GM21576 (cell line): ENCODE measurements at regions not wholly inside any gene's neighbourhood (a gene's known extent, or its start where the extent isn't known, plus 50 kb on each side); places are given as distances from the start of the nearest gene placed in this dataset.

Source experiments
- ATAC-seq: cut with Tn5 transposase; IDR thresholded peaks from one replicate; pipeline ENCODE4 v1.9.1; 2021; ENCODE audit warnings: mild to moderate bottlenecking, moderate library complexity; ENCODE audit not compliant: unreplicated experiment

- ATAC-seq = no peak
These were observed 853.8 kb upstream of the INTU start for GRCh38 chr4:126779001-126779400.

GRCh38 chr4:126779436-126780166, 853.2 kb upstream of the INTU start:
- ATAC-seq = no peak

GRCh38 chr4:126783191-126783590, 849.6 kb upstream of the INTU start:
- no peak for ATAC-seq

GRCh38 chr4:126784966-126785580, 847.7 kb upstream of the INTU start:
- ATAC-seq = no peak

GRCh38 chr4:126790633-126791032, 842.1 kb upstream of the INTU start:
- ATAC-seq = no peak

- ATAC-seq = no peak
These were observed 838.4 kb upstream of the INTU start for GRCh38 chr4:126794363-126794762.

- ATAC-seq = no peak
These were observed 834.5 kb upstream of the INTU start for GRCh38 chr4:126798214-126798613.

GRCh38 chr4:126799416-126799815, 833.3 kb upstream of the INTU start:
- no peak for ATAC-seq

- ATAC-seq = no peak
These were observed 832.7 kb upstream of the INTU start for GRCh38 chr4:126799971-126800574.

- ATAC-seq = no peak
These were observed 832.1 kb upstream of the INTU start for GRCh38 chr4:126800575-126801141.

GRCh38 chr4:126807132-126807531, 825.6 kb upstream of the INTU start:
- ATAC-seq = no peak

- no peak for ATAC-seq
These were observed 820.7 kb upstream of the INTU start for GRCh38 chr4:126812076-126812475.

- no peak for ATAC-seq
These were observed 812.1 kb upstream of the INTU start for GRCh38 chr4:126820631-126821030.

- ATAC-seq = no peak
These were observed 811.6 kb upstream of the INTU start for GRCh38 chr4:126821152-126821551.

GRCh38 chr4:126825083-126825482, 807.7 kb upstream of the INTU start:
- no peak for ATAC-seq

GRCh38 chr4:126827669-126828068, 805.1 kb upstream of the INTU start:
- no peak for ATAC-seq

- no peak for ATAC-seq
These were observed 797.9 kb upstream of the INTU start for GRCh38 chr4:126834854-126835253.

- no peak for ATAC-seq
These were observed 793.6 kb upstream of the INTU start for GRCh38 chr4:126838941-126839679.

- ATAC-seq = no peak
These were observed 789.2 kb upstream of the INTU start for GRCh38 chr4:126843492-126844067.

GRCh38 chr4:126850286-126850685, 782.5 kb upstream of the INTU start:
- ATAC-seq = no peak

- ATAC-seq = no peak
These were observed 781.4 kb upstream of the INTU start for GRCh38 chr4:126851391-126851790.
